C4-2B (cell line): ENCODE measurements at regions not wholly inside any gene's neighbourhood (a gene's known extent, or its start where the extent isn't known, plus 50 kb on each side); places are given as distances from the start of the nearest gene placed in this dataset.

Experiments used
- H3K27ac ChIP-seq: fragments of 450-650 bp; 2 replicates; pipeline ENCODE4 v1.5.1; 2017
- CTCF ChIP-seq: fragments of 450-650 bp; conservative IDR thresholded peaks from 2 replicates; pipeline ENCODE4 v1.5.1; 2017; ENCODE audit warnings: mild to moderate bottlenecking
- ZFX ChIP-seq: fragments of 450-650 bp; IDR thresholded peaks from 2 replicates; pipeline ENCODE4 v1.6.1; 2017

GRCh38 chr1:71135571-71135970 is 54.7 kb upstream of the ZRANB2 start:
- TF ChIP-seq ZFX (no peak), CTCF (no peak)
- no peak overlapping the region for H3K27ac ChIP-seq
